ENCODE measurements at regions not wholly inside any gene's neighbourhood (a gene's known extent, or its start where the extent isn't known, plus 50 kb on each side); places are given as distances from the start of the nearest gene placed in this dataset.
"Not testable (repeated sequence)": the region's sequence is repeated elsewhere in the genome, so short reads cannot be mapped to it uniquely, and the experiment has no call there.

- no peaks in the 10 kb centered on the region for H3K27me3 ChIP-seq (ENCODE audit: control insufficient read depth in 1 of 2, insufficient read depth in 2 of 2, low read length in 2 of 2)
- no peaks in the 10 kb centered on the region for H3K9me3 ChIP-seq (ENCODE audit: control insufficient read depth in 2 of 2, low read length in 2 of 2)
- no peaks in the 10 kb centered on the region for H3K36me3 ChIP-seq (ENCODE audit: control insufficient read depth in 2 of 2, insufficient read depth in 2 of 2, low read length in 2 of 2)
- H3K9ac ChIP-seq (ENCODE audit: low read length in 2 of 2): no peak overlapping the region
- no peaks in the 10 kb centered on the region for H3K4me1 ChIP-seq (ENCODE audit: control insufficient read depth, insufficient read depth, low read length)
- no peak overlapping the region for H3K27ac ChIP-seq (ENCODE audit: low read length)
- H3K4me3 ChIP-seq (ENCODE audit: low read length in 2 of 2): no peak overlapping the region
These were observed 146.8 kb upstream of the KITLG start for GRCh38 chr12:88726806-88727720.

DNA sequence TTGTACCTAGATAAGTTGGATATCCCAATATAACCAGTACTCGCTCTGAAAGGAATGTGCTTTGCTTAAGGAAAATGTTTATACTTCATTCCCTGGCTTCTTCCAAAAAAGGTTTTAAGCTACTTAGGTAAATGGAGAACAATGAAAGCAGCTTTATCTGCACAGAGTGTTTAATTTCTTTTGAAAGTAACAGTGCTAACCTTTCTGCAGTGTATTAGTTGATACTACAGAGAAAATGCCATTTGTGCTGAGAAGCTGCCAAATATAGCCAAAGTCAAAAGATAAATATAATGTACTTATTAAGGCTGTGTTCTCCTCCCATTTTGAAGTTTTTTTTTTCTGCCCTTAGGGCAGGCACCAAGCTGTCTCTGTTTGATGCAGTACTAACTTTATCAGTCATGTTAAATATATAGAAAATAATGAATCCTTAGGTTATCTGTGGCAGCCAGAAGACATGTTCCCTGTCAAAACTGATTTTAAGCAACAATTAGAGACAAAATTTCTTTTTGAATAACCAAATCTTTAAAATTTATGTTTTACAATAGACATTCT, 145.4 kb upstream of the KITLG start:
- Histone ChIP-seq H3K4me3 (ENCODE audit: low read length in 2 of 2) (no peak overlapping the region), H3K9ac (ENCODE audit: low read length in 2 of 2) (no peak overlapping the region), H3K27me3 (ENCODE audit: control insufficient read depth in 1 of 2, insufficient read depth in 2 of 2, low read length in 2 of 2) (no peaks in the 10 kb centered on the region), H3K27ac (ENCODE audit: low read length) (no peak overlapping the region), H3K36me3 (ENCODE audit: control insufficient read depth in 2 of 2, insufficient read depth in 2 of 2, low read length in 2 of 2) (no peaks in the 10 kb centered on the region), H3K4me1 (ENCODE audit: control insufficient read depth, insufficient read depth, low read length) (no peaks in the 10 kb centered on the region), H3K9me3 (ENCODE audit: control insufficient read depth in 2 of 2, low read length in 2 of 2) (no peaks in the 10 kb centered on the region)

- H3K9ac ChIP-seq (ENCODE audit: low read length in 2 of 2): no peak overlapping the region
- no peaks in the 10 kb centered on the region for H3K9me3 ChIP-seq (ENCODE audit: control insufficient read depth in 2 of 2, low read length in 2 of 2)
- H3K27ac ChIP-seq (ENCODE audit: low read length): no peak overlapping the region
- no peak overlapping the region for H3K4me3 ChIP-seq (ENCODE audit: low read length in 2 of 2)
- no peaks in the 10 kb centered on the region for H3K27me3 ChIP-seq (ENCODE audit: control insufficient read depth in 1 of 2, insufficient read depth in 2 of 2, low read length in 2 of 2)
- H3K4me1 ChIP-seq (ENCODE audit: control insufficient read depth, insufficient read depth, low read length): no peaks in the 10 kb centered on the region
- no peaks in the 10 kb centered on the region for H3K36me3 ChIP-seq (ENCODE audit: control insufficient read depth in 2 of 2, insufficient read depth in 2 of 2, low read length in 2 of 2)
These were observed 142.9 kb upstream of the KITLG start for GRCh38 chr12:88723219-88723618.

- H3K4me3 ChIP-seq (ENCODE audit: low read length in 2 of 2): no peak overlapping the region
- H3K36me3 ChIP-seq (ENCODE audit: control insufficient read depth in 2 of 2, insufficient read depth in 2 of 2, low read length in 2 of 2): no peaks in the 10 kb centered on the region
- H3K27ac ChIP-seq (ENCODE audit: low read length): no peak overlapping the region
- H3K4me1 ChIP-seq (ENCODE audit: control insufficient read depth, insufficient read depth, low read length): no peaks in the 10 kb centered on the region
- no peak overlapping the region for H3K9ac ChIP-seq (ENCODE audit: low read length in 2 of 2)
- no peaks in the 10 kb centered on the region for H3K27me3 ChIP-seq (ENCODE audit: control insufficient read depth in 1 of 2, insufficient read depth in 2 of 2, low read length in 2 of 2)
- H3K9me3 ChIP-seq (ENCODE audit: control insufficient read depth in 2 of 2, low read length in 2 of 2): no peaks in the 10 kb centered on the region
These were observed 140.7 kb upstream of the KITLG start for GRCh38 chr12:88720785-88721650.

DNA sequence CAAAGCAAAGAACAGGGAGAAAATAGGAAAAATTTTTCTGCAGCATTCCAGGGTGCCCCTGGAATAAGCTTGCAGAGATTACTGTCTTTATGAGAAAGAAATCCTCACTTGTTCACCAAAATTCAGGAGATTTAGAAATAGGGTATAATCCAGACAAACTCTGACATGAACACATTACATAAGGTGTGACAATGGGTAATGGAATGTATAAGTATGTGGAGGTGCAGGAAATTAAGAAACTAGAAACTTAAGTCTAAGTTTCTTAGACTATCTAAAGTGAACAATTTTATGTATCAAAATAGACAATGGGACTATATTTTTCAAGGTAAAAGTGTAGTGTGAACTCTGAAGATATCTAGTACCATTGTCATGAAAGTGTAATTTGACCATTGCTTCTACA, 140.0 kb upstream of the KITLG start:
- H3K27me3 ChIP-seq (ENCODE audit: control insufficient read depth in 1 of 2, insufficient read depth in 2 of 2, low read length in 2 of 2): no peaks in the 10 kb centered on the region
- no peaks in the 10 kb centered on the region for H3K4me1 ChIP-seq (ENCODE audit: control insufficient read depth, insufficient read depth, low read length)
- H3K36me3 ChIP-seq (ENCODE audit: control insufficient read depth in 2 of 2, insufficient read depth in 2 of 2, low read length in 2 of 2): no peaks in the 10 kb centered on the region
- H3K4me3 ChIP-seq (ENCODE audit: low read length in 2 of 2): no peak overlapping the region
- H3K9me3 ChIP-seq (ENCODE audit: control insufficient read depth in 2 of 2, low read length in 2 of 2): no peaks in the 10 kb centered on the region
- no peak overlapping the region for H3K9ac ChIP-seq (ENCODE audit: low read length in 2 of 2)
- no peak overlapping the region for H3K27ac ChIP-seq (ENCODE audit: low read length)

- H3K9me3 ChIP-seq (ENCODE audit: control insufficient read depth in 2 of 2, low read length in 2 of 2): no peaks in the 10 kb centered on the region
- H3K36me3 ChIP-seq (ENCODE audit: control insufficient read depth in 2 of 2, insufficient read depth in 2 of 2, low read length in 2 of 2): no peaks in the 10 kb centered on the region
- H3K27ac ChIP-seq (ENCODE audit: low read length): no peak overlapping the region
- no peaks in the 10 kb centered on the region for H3K27me3 ChIP-seq (ENCODE audit: control insufficient read depth in 1 of 2, insufficient read depth in 2 of 2, low read length in 2 of 2)
- no peak overlapping the region for H3K4me3 ChIP-seq (ENCODE audit: low read length in 2 of 2)
- no peaks in the 10 kb centered on the region for H3K4me1 ChIP-seq (ENCODE audit: control insufficient read depth, insufficient read depth, low read length)
- H3K9ac ChIP-seq (ENCODE audit: low read length in 2 of 2): no peak overlapping the region
These were observed 136.9 kb upstream of the KITLG start for GRCh38 chr12:88717188-88717587.

- H3K4me1 ChIP-seq (ENCODE audit: control insufficient read depth, insufficient read depth, low read length): no peaks in the 10 kb centered on the region
- H3K27me3 ChIP-seq (ENCODE audit: control insufficient read depth in 1 of 2, insufficient read depth in 2 of 2, low read length in 2 of 2): no peaks in the 10 kb centered on the region
- H3K27ac ChIP-seq (ENCODE audit: low read length): no peak overlapping the region
- no peaks in the 10 kb centered on the region for H3K36me3 ChIP-seq (ENCODE audit: control insufficient read depth in 2 of 2, insufficient read depth in 2 of 2, low read length in 2 of 2)
- no peaks in the 10 kb centered on the region for H3K9me3 ChIP-seq (ENCODE audit: control insufficient read depth in 2 of 2, low read length in 2 of 2)
- H3K9ac ChIP-seq (ENCODE audit: low read length in 2 of 2): no peak overlapping the region
- H3K4me3 ChIP-seq (ENCODE audit: low read length in 2 of 2): no peak overlapping the region
These were observed 136.0 kb upstream of the KITLG start for GRCh38 chr12:88716240-88716639.

DNA sequence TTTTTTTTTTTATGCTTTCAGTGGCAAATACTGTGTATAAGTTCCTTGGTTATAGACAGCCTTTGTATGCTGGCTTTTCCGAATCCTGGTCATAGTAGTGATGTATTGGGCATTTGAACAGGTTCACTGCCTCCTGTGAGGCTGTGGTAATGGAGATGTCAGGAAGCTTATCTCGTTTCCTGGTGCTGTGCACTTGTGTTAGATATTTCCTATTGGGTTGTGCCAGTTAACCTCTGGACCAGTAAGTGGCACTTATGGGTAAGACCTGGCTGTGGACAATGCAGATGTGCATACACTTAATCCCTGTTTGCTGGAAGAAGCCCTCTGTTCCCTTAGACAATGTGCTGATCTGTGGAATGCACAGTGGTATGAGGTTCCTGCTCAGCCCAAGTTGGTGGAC, 135.4 kb upstream of the KITLG start:
- Histone ChIP-seq H3K27ac (ENCODE audit: low read length) (no peak overlapping the region), H3K36me3 (ENCODE audit: control insufficient read depth in 2 of 2, insufficient read depth in 2 of 2, low read length in 2 of 2) (no peaks in the 10 kb centered on the region), H3K4me3 (ENCODE audit: low read length in 2 of 2) (no peak overlapping the region), H3K4me1 (ENCODE audit: control insufficient read depth, insufficient read depth, low read length) (no peaks in the 10 kb centered on the region), H3K9me3 (ENCODE audit: control insufficient read depth in 2 of 2, low read length in 2 of 2) (no peaks in the 10 kb centered on the region), H3K9ac (ENCODE audit: low read length in 2 of 2) (no peak overlapping the region), H3K27me3 (ENCODE audit: control insufficient read depth in 1 of 2, insufficient read depth in 2 of 2, low read length in 2 of 2) (no peaks in the 10 kb centered on the region)

DNA sequence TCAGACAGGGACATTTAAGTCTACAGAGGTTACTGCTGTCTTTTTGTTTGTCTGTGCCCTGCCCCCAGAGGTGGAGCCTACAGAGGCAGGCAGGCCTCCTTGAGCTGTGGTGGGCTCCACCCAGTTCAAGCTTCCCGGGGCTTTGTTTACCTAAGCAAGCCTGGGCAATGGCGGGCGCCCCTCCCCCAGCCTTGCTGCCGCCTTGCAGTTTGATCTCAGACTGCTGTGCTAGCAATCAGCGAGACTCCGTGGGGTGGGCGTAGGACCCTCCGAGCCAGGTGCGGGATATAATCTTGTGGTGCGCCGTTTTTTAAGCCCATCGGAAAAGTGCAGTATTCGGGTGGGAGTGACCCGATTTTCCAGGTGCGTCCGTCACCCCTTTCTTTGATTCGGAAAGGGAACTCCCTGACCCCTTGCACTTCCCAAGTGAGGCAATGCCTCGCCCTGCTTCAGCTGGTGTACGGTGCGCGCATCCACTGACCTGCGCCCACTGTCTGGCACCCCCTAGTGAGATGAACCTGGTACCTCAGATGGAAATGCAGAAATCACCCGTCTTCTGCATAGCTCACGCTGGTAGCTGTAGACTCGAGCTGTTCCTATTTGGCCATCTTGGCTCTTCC, 134.1 kb upstream of the KITLG start:
- H3K27ac ChIP-seq (ENCODE audit: low read length); H3K9ac ChIP-seq (ENCODE audit: low read length in 2 of 2); H3K4me3 ChIP-seq (ENCODE audit: low read length in 2 of 2); H3K4me1 ChIP-seq (ENCODE audit: control insufficient read depth, insufficient read depth, low read length); H3K36me3 ChIP-seq (ENCODE audit: control insufficient read depth in 2 of 2, insufficient read depth in 2 of 2, low read length in 2 of 2); H3K27me3 ChIP-seq (ENCODE audit: control insufficient read depth in 1 of 2, insufficient read depth in 2 of 2, low read length in 2 of 2); H3K9me3 ChIP-seq (ENCODE audit: control insufficient read depth in 2 of 2, low read length in 2 of 2): not testable (repeated sequence)

- no peaks in the 10 kb centered on the region for H3K4me1 ChIP-seq (ENCODE audit: control insufficient read depth, insufficient read depth, low read length)
- no peak overlapping the region for H3K4me3 ChIP-seq (ENCODE audit: low read length in 2 of 2)
- no peaks in the 10 kb centered on the region for H3K36me3 ChIP-seq (ENCODE audit: control insufficient read depth in 2 of 2, insufficient read depth in 2 of 2, low read length in 2 of 2)
- H3K9ac ChIP-seq (ENCODE audit: low read length in 2 of 2): no peak overlapping the region
- H3K27ac ChIP-seq (ENCODE audit: low read length): no peak overlapping the region
- no peaks in the 10 kb centered on the region for H3K9me3 ChIP-seq (ENCODE audit: control insufficient read depth in 2 of 2, low read length in 2 of 2)
- H3K27me3 ChIP-seq (ENCODE audit: control insufficient read depth in 1 of 2, insufficient read depth in 2 of 2, low read length in 2 of 2): no peaks in the 10 kb centered on the region
These were observed 127.5 kb upstream of the KITLG start for GRCh38 chr12:88707800-88708199.
